Adrenal gland (tissue), 9 donors: ENCODE measurements at regions not wholly inside any gene's neighbourhood (a gene's known extent, or its start where the extent isn't known, plus 50 kb on each side); places are given as distances from the start of the nearest gene placed in this dataset.

Source experiments
- DNase-seq, 7 donors: peaks; one replicate each; pipeline ENCODE4 v3.0.0-alpha.2; 2019 to 2020
- H3K27ac ChIP-seq, 5 donors: fragments of 200-600 bp; sonication (generic) in 4 of 5; 1 replicate in 3 of 5; 2 replicates in 2 of 5; pipeline versions ENCODE4 v1.5.1 to v1.8.0; 2016 to 2020; ENCODE audit warnings: mild to moderate bottlenecking in 1 of 5
- H3K27me3 ChIP-seq: fragments of 200-600 bp; 2 replicates; pipeline ENCODE4 v1.8.0; 2021
- H3K36me3 ChIP-seq, 2 donors: fragments of 200-600 bp; replicated peaks in 1 of 2; 1 replicate in 1 of 2; 2 replicates in 1 of 2; pipeline versions ENCODE4 v1.5.1 to v1.8.0; 2018 to 2022
- H3K4me1 ChIP-seq, 2 donors: fragments of 200-600 bp; replicated peaks in 1 of 2; 1 replicate in 1 of 2; 2 replicates in 1 of 2; pipeline versions ENCODE4 v1.5.1 to v1.8.0; 2018 to 2021
- H3K4me3 ChIP-seq, 4 donors: fragments of 200-600 bp; sonication (generic) in 3 of 4; one replicate each; pipeline ENCODE4 v1.5.1; 2016 to 2018
- H3K9me3 ChIP-seq, 3 donors: fragments of 200-600 bp; sonication (generic) in 1 of 3; replicated peaks in 1 of 3; 1 replicate in 2 of 3; 2 replicates in 1 of 3; pipeline versions ENCODE4 v1.5.1 to v1.8.0; 2016 to 2021
- CTCF ChIP-seq, 6 experiments: fragments of 450-650 bp in 4 of 6; fragments of 200-600 bp in 2 of 6; sonication (generic) in 1 of 6; IDR thresholded peaks; 1 replicate in 5 of 6; 2 replicates in 1 of 6; pipeline versions ENCODE4 v1.5.1 to v1.8.0; 2016 to 2021; ENCODE audit warnings: antibody characterized with exemption in 6 of 6, mild to moderate bottlenecking in 2 of 6, moderate library complexity in 1 of 6
- POLR2A ChIP-seq, 2 donors: fragments of 450-650 bp; IDR thresholded peaks; one replicate each; pipeline ENCODE4 v1.6.1; 2017; ENCODE audit warnings: antibody characterized with exemption in 2 of 2, mild to moderate bottlenecking in 2 of 2, moderate library complexity in 1 of 2
- WGBS, 4 donors: extraction: QIAGEN DNeasy Blood & Tissue Kit in 2 of 4; methylation state at CpG; one replicate each; pipeline versions ENCODE4 v1.1.5 to v1.1.7; 2013 to 2017; 5-methylcytosine and 5-hydroxymethylcytosine counted together
- intact Hi-C, 2 donors: fragments of 100-400 bp; cut with DNase I; formaldehyde crosslinking; loops; one replicate each; pipeline versions ENCODE4 v1.14.1 to v1.15.0; 2022 to 2023
- donor health status: healthy with polysubstance abuse.
- donor health status: Bipolar disorder and iron deficiency.
- donor health status: DM: yes; HTN: yes; CAD: no.
- donor health status: DM: no; HTN: no; CAD: no.
- donor health status: DM: no; HTN: no; CAD: no.

GRCh38 chr19:33878030-33878544 is 81.4 kb downstream of the KCTD15 start:
- intact Hi-C loops: no loop called here

GRCh38 chr19:33878910-33879810 is 82.5 kb downstream of the KCTD15 start:
- TF ChIP-seq POLR2A (IDR thresholded peaks at IDR 0.05) (no peak), CTCF (IDR thresholded peaks at IDR 0.05) (no peak)
- no peaks in the 10 kb centered on the region for H3K36me3 ChIP-seq
- peak overlapping the region in 2 of 5 donors; percentile 33 to 80 for H3K27ac ChIP-seq
- peaks cover 0 to 14% of the 10 kb centered on the region in 2 donors for H3K4me1 ChIP-seq
- no peaks in the 10 kb centered on the region for H3K9me3 ChIP-seq
- no peaks in the 10 kb centered on the region for H3K27me3 ChIP-seq
- H3K4me3 ChIP-seq: no peak overlapping the region
- no peak for DNase-seq
- 81 to 88% (median 82%) methylated on average over 8 to 11 of the region's 11 CpGs for WGBS, 4 donors
- intact Hi-C loops: no loop called here

More at GRCh38 chr19:33878030-33878544, 81.4 kb downstream of the KCTD15 start:
- DNase-seq: no peak
- WGBS, 4 donors: 69 to 77% (median 74%) methylated on average over 13 of the region's 13 CpGs
- no peaks in the 10 kb centered on the region for H3K36me3 ChIP-seq
- H3K9me3 ChIP-seq: no peaks in the 10 kb centered on the region
- TF ChIP-seq POLR2A (IDR thresholded peaks at IDR 0.05): no peak
- no peak for TF ChIP-seq CTCF (IDR thresholded peaks at IDR 0.05)
- H3K4me3 ChIP-seq: no peak overlapping the region
- no peaks in the 10 kb centered on the region for H3K27me3 ChIP-seq
- H3K27ac ChIP-seq: no peak overlapping the region
- peaks cover 0 to 14% of the 10 kb centered on the region in 2 donors for H3K4me1 ChIP-seq

GRCh38 chr19:33879818-33880575 is 83.3 kb downstream of the KCTD15 start:
- H3K4me3 ChIP-seq: no peak overlapping the region
- H3K9me3 ChIP-seq: no peaks in the 10 kb centered on the region
- DNase-seq: peak in 2 of 7 donors; percentile 7 to 34
- TF ChIP-seq CTCF (IDR thresholded peaks at IDR 0.05) (no peak), POLR2A (IDR thresholded peaks at IDR 0.05) (no peak)
- intact Hi-C loops: no loop called here
- peak overlapping the region in 2 of 5 donors; percentile 33 to 80 for H3K27ac ChIP-seq
- WGBS, 4 donors: 32 to 44% (median 41%) methylated on average over 11 to 15 of the region's 15 CpGs
- H3K36me3 ChIP-seq: no peaks in the 10 kb centered on the region
- H3K4me1 ChIP-seq: peaks cover 0 to 14% of the 10 kb centered on the region in 2 donors
- H3K27me3 ChIP-seq: no peaks in the 10 kb centered on the region
